ENCODE measurements at regions not wholly inside any gene's neighbourhood (a gene's known extent, or its start where the extent isn't known, plus 50 kb on each side); places are given as distances from the start of the nearest gene placed in this dataset.

DNA sequence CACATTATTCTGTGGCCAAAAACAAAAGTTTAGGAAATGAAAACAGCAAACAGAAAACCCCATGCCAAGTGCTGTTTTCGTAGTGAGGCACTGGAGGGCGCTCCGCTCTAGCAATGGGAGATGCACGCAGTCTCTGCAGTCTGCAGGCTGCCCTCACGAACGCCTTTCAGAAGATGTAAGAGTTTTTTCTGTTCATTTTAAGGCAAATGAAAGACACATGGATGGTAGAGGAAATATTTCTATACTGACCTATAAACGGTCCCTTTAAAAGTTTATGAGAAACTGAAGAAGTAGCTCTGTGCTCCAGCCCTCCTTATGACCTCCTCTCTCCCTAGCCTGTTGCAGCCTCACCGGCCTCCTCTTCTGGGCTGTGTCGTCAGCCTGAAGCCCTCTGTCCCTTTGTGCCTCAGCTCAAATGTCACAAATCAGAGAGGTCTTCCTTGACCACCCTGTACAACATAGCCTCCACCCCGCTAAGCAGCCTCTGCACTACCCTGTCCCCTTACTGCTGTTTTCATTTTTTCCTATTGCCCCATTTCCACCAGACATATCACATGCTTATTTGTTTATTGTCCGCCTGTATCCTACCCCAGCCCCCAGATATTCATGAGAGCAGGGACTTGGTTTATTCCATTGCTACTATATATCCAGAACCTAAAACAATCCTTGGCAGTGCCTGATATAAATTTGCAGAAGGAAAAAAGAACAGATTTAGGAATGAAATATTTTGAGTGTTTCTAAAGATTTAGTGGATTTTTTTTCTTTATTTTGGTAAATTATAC is 116.4 kb downstream of the TM9SF2 start:
- H3K27ac ChIP-seq, result no peak overlapping the region
- no peak for DNase-seq (ENCODE audit: low spot score)
- H3K4me3 ChIP-seq, result no peak overlapping the region
- TF ChIP-seq, protein P1, sequence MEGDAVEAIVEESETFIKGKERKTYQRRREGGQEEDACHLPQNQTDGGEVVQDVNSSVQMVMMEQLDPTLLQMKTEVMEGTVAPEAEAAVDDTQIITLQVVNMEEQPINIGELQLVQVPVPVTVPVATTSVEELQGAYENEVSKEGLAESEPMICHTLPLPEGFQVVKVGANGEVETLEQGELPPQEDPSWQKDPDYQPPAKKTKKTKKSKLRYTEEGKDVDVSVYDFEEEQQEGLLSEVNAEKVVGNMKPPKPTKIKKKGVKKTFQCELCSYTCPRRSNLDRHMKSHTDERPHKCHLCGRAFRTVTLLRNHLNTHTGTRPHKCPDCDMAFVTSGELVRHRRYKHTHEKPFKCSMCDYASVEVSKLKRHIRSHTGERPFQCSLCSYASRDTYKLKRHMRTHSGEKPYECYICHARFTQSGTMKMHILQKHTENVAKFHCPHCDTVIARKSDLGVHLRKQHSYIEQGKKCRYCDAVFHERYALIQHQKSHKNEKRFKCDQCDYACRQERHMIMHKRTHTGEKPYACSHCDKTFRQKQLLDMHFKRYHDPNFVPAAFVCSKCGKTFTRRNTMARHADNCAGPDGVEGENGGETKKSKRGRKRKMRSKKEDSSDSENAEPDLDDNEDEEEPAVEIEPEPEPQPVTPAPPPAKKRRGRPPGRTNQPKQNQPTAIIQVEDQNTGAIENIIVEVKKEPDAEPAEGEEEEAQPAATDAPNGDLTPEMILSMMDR (IDR thresholded peaks at IDR 0.05), result peak; percentile 61

DNA sequence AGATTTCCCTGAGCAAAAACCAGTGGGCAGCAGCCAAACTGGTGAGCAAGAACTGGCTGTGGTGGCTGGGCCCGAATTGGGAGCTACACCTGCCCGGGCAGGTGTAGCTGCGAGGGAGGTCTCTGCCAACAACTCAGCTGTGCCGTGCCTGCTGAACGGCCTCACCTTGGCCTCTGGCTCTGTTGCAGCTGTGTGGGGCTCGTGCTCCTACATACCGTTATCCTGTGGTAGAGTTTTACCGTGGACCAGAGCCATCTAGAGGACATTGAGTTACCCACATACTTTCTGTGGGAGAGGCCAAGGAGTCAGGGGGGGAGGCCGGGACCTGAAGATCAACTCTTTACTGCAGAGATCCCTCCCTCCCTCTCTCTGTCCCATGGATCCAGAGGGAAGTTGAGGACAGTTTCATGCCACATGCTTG is 113.2 kb downstream of the TM9SF2 start:
- Histone ChIP-seq H3K27ac (no peak overlapping the region), H3K4me3 (no peak overlapping the region)
- TF ChIP-seq, protein P1 (IDR thresholded peaks at IDR 0.05), result no peak
- DNase-seq (ENCODE audit: low spot score), result no peak
